OCI-LY7 (cell line): ENCODE measurements at regions not wholly inside any gene's neighbourhood (a gene's known extent, or its start where the extent isn't known, plus 50 kb on each side); places are given as distances from the start of the nearest gene placed in this dataset.

Experiments
- BruUV-seq: library from RNA; stranded (reverse); fragments of 400-500 nt; replicated peaks from 2 replicates; lab custom pipeline; 2021; lab: Mats Ljungman, UMichigan
- CTCF ChIA-PET: fragments of 300-600 bp; sonication (Branson Sonifier 250); formaldehyde crosslinking; loops from one replicate; lab custom pipeline; 2022; ENCODE audit warnings: antibody characterized with exemption; ENCODE audit not compliant: unreplicated experiment; lab: Charles Lee
- POLR2A ChIA-PET: fragments of 300-600 bp; sonication (Branson Sonifier 250); formaldehyde crosslinking; loops from one replicate; lab custom pipeline; 2022; ENCODE audit warnings: antibody characterized with exemption; lab: Charles Lee
- DNase-seq: peaks from one replicate; pipeline ENCODE4 v3.0.0-alpha.2; 2015; ENCODE audit warnings: low spot score
- H2AFZ ChIP-seq: fragments of 200-600 bp; sonication (generic), shearing (Covaris generic); 2 replicates; pipeline ENCODE4 v1.6.1; 2014; ENCODE audit warnings: mild to moderate bottlenecking, antibody characterized with exemption, low read length, moderate library complexity
- H3K27ac ChIP-seq: fragments of 200-600 bp; sonication (generic); 2 replicates; pipeline ENCODE4 v1.5.1; 2014; ENCODE audit warnings: mixed run types, low read depth, mild to moderate bottlenecking, moderate library complexity, low read length, inconsistent platforms; ENCODE audit not compliant: poor library complexity, severe bottlenecking
- H3K36me3 ChIP-seq: fragments of 200-600 bp; sonication (generic); 2 replicates; pipeline ENCODE4 v1.6.1; 2014; ENCODE audit warnings: mild to moderate bottlenecking, antibody characterized with exemption, low read length, moderate library complexity, mixed read lengths; ENCODE audit not compliant: insufficient read depth
- H3K4me1 ChIP-seq: fragments of 200-600 bp; sonication (generic); 2 replicates; pipeline ENCODE4 v1.5.1; 2014; ENCODE audit warnings: mild to moderate bottlenecking, low read length; ENCODE audit not compliant: insufficient read depth, poor library complexity, severe bottlenecking
- H3K4me2 ChIP-seq: fragments of 200-600 bp; sonication (generic); 2 replicates; pipeline ENCODE4 v1.6.1; 2014; ENCODE audit warnings: mild to moderate bottlenecking, low read length
- H3K4me3 ChIP-seq: fragments of 200-600 bp; sonication (generic); 2 replicates; pipeline ENCODE4 v1.5.1; 2014; ENCODE audit warnings: mild to moderate bottlenecking, low read depth, low read length; ENCODE audit not compliant: poor library complexity, severe bottlenecking
- H3K79me2 ChIP-seq: fragments of 200-600 bp; sonication (generic); 2 replicates; pipeline ENCODE4 v1.6.1; 2016; ENCODE audit warnings: low read depth, mild to moderate bottlenecking, low read length, moderate library complexity, mixed read lengths; ENCODE audit not compliant: insufficient read depth
- H3K9me2 ChIP-seq: fragments of 200-600 bp; sonication (generic); 2 replicates; pipeline ENCODE4 v1.6.1; 2016; ENCODE audit warnings: mild to moderate bottlenecking, low read length, mixed read lengths; ENCODE audit not compliant: insufficient read depth
- H3K9me3 ChIP-seq: fragments of 200-600 bp; sonication (generic); 2 replicates; pipeline ENCODE4 v1.6.1; 2014; ENCODE audit warnings: mild to moderate bottlenecking, mixed run types, low read length, mixed read lengths
- H4K20me1 ChIP-seq: fragments of 200-600 bp; sonication (generic); 2 replicates; pipeline ENCODE4 v1.6.1; 2014; ENCODE audit warnings: mild to moderate bottlenecking, antibody characterized with exemption, low read length, moderate library complexity, mixed read lengths; ENCODE audit not compliant: insufficient read depth
- CTCF ChIP-seq: fragments of 200-600 bp; sonication (generic); conservative IDR thresholded peaks from 2 replicates; pipeline ENCODE4 v1.5.1; 2014; ENCODE audit warnings: mild to moderate bottlenecking, antibody characterized with exemption, low read length, moderate library complexity, mixed read lengths
- EZH2phosphoT487 ChIP-seq: fragments of 200-600 bp; sonication (generic); IDR thresholded peaks from 2 replicates; pipeline ENCODE4 v1.6.1; 2018; ENCODE audit warnings: low read depth, borderline replicate concordance, mild to moderate bottlenecking, mixed run types, antibody characterized with exemption, low read length, moderate library complexity, mixed read lengths
- intact Hi-C: fragments of 100-400 bp; cut with micrococcal nuclease; formaldehyde crosslinking; loops from one replicate; pipeline ENCODE4 v1.10.0; 2022; ENCODE audit not compliant: unreplicated experiment

DNA sequence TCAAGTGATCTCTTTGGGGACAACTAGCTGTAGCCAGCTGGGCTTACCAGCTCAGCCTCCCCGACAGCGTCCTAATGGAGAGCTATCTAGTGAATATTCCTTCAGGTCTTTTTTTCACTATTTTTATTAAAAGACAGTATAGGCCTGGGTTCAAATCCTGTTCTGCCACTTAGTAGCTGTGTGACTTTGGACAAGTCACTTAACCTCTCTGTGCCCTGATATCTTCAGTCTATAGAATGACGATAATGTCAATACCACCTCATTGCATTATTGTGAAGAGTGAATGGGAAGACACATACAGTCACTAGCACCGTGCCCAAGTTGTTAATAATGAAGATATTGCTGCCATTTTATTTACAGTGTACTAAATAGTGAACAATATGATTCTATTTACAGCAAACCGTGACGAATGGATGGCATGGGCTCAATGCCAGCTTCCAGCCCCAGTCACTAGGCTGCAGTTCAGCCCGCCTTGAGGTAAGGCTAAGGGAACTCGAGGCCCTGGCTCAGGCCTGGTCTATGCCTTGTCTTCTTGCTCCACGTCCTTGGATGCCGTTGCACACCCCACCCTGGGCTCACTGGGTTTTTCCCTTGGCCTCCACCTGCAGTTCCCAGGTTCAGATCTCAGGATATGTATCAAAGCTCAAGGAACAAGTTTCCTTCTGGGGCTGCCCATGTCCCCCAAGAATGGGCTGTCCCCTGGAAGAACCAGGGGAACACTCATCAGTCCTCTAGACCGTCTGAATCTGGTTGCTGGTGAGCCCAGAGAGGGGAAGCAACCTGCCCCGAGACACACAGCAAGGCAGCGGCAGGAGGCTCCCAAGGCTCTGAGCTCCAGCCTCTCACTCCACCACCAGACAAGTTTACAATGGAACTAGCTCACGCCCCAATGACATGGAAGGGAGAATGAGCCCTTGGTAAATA is 95.4 kb upstream of the TNRC6C start:
- no peaks in the 10 kb centered on the region for H4K20me1 ChIP-seq
- CTCF ChIA-PET = no interaction called here
- POLR2A ChIA-PET = interaction anchor here (0.6 to 1.1 kb wide), 2 partner anchors 95 to 737 kb away, joined by 6 to 8 read pairs; partner anchors contain the start of gene TNRC6C
- no peak overlapping the region for H3K4me3 ChIP-seq
- no peak for DNase-seq
- BruUV-seq = no TSS peak
- no peak for TF ChIP-seq CTCF
- TF ChIP-seq EZH2phosphoT487 = no peak
- no peaks in the 10 kb centered on the region for H3K9me2 ChIP-seq
- no peak overlapping the region for H2AFZ ChIP-seq
- intact Hi-C loops = loop anchor here (10.0 kb wide), 2 partner anchors 538 to 778 kb away; no protein-coding TSS in a partner anchor
- H3K79me2 ChIP-seq = no peaks in the 10 kb centered on the region
- peaks cover 41% of the 10 kb centered on the region for H3K4me1 ChIP-seq
- no peak overlapping the region for H3K4me2 ChIP-seq
- no peaks in the 10 kb centered on the region for H3K36me3 ChIP-seq
- H3K27ac ChIP-seq = no peak overlapping the region
- no peaks in the 10 kb centered on the region for H3K9me3 ChIP-seq

GRCh38 chr17:77863814-77864161 is 94.7 kb upstream of the TNRC6C start:
- Histone ChIP-seq H3K4me1 (peaks cover 47% of the 10 kb centered on the region), H3K9me2 (no peaks in the 10 kb centered on the region), H3K4me3 (no peak overlapping the region), H3K36me3 (no peaks in the 10 kb centered on the region), H2AFZ (no peak overlapping the region), H3K79me2 (no peaks in the 10 kb centered on the region), H3K9me3 (no peaks in the 10 kb centered on the region), H3K4me2 (no peak overlapping the region), H4K20me1 (no peaks in the 10 kb centered on the region), H3K27ac (no peak overlapping the region)
- no peak for DNase-seq
- intact Hi-C loops = loop anchor here (10.0 kb wide), 2 partner anchors 539 to 779 kb away; no protein-coding TSS in a partner anchor
- ChIA-PET POLR2A (interaction anchor here (0.6 kb wide), 1 partner anchor 736 kb away, joined by 8 read pairs; no protein-coding TSS in a partner anchor), CTCF (no interaction called here)
- no TSS peak for BruUV-seq
- TF ChIP-seq CTCF (no peak), EZH2phosphoT487 (no peak)
